Neural cell (in vitro differentiated cells): ENCODE measurements at regions not wholly inside any gene's neighbourhood (a gene's known extent, or its start where the extent isn't known, plus 50 kb on each side); places are given as distances from the start of the nearest gene placed in this dataset.

Experiments
- H2AFZ ChIP-seq: fragments of 200-600, 300-800 bp; sonication (generic), shearing (Covaris generic); 2 replicates; pipeline ENCODE4 v1.6.0; 2014; ENCODE audit warnings: low read depth, mild to moderate bottlenecking, antibody characterized with exemption, low read length, moderate library complexity
- H3F3A ChIP-seq: fragments of 200-600 bp; shearing (Covaris generic); 2 replicates; pipeline ENCODE4 v1.6.1; 2016; ENCODE audit warnings: mild to moderate bottlenecking, moderate library complexity, mixed read lengths, antibody characterized with exemption, low read length; ENCODE audit not compliant: insufficient read depth, poor library complexity, severe bottlenecking
- H3K27ac ChIP-seq: fragments of 200-600, 300-800 bp; sonication (generic), shearing (Covaris generic); 2 replicates; pipeline ENCODE4 v1.5.1; 2014; ENCODE audit warnings: mild to moderate bottlenecking, low read length, moderate library complexity
- H3K27me3 ChIP-seq: fragments of 300-800, 200-600 bp; sonication (generic), shearing (Covaris generic); 2 replicates; pipeline ENCODE4 v1.6.0; 2014; ENCODE audit warnings: mild to moderate bottlenecking, low read depth, low read length, moderate library complexity; ENCODE audit not compliant: insufficient read depth
- H3K36me3 ChIP-seq: fragments of 300-800, 200-600 bp; sonication (generic), shearing (Covaris generic); 2 replicates; pipeline ENCODE4 v1.5.1; 2014; ENCODE audit warnings: mild to moderate bottlenecking, antibody characterized with exemption, low read length, moderate library complexity; ENCODE audit not compliant: insufficient read depth
- H3K4me2 ChIP-seq: fragments of 300-800, 200-600 bp; sonication (generic), shearing (Covaris generic); 2 replicates; pipeline ENCODE4 v1.6.0; 2014; ENCODE audit warnings: mild to moderate bottlenecking, low read length
- H3K4me3 ChIP-seq: fragments of 300-800, 200-600 bp; sonication (generic), shearing (Covaris generic); 2 replicates; pipeline ENCODE4 v1.5.1; 2014; ENCODE audit warnings: mild to moderate bottlenecking, low read length, moderate library complexity
- H3K79me2 ChIP-seq: fragments of 200-600 bp; shearing (Covaris generic); replicated peaks from 2 replicates; pipeline ENCODE4 v1.6.0; 2014; ENCODE audit warnings: mild to moderate bottlenecking, low read length, moderate library complexity; ENCODE audit not compliant: insufficient read depth
- H3K9ac ChIP-seq: fragments of 300-800, 200-600 bp; sonication (generic), shearing (Covaris generic); 2 replicates; pipeline ENCODE4 v1.6.1; 2016; ENCODE audit warnings: mild to moderate bottlenecking, low read length, mixed read lengths
- H3K9me2 ChIP-seq: fragments of 200-600 bp; shearing (Covaris generic); 2 replicates; pipeline ENCODE4 v1.6.1; 2016; ENCODE audit warnings: mild to moderate bottlenecking, low read length, mixed read lengths; ENCODE audit not compliant: insufficient read depth
- H3K9me3 ChIP-seq: fragments of 200-600, 300-800 bp; sonication (generic), shearing (Covaris generic); 2 replicates; pipeline ENCODE4 v1.6.1; 2016; ENCODE audit warnings: mild to moderate bottlenecking, mixed run types, low read length, moderate library complexity, mixed read lengths
- H4K20me1 ChIP-seq: fragments of 200-600 bp; shearing (Covaris generic); 2 replicates; pipeline ENCODE4 v1.6.1; 2016; ENCODE audit warnings: mild to moderate bottlenecking, mixed run types; ENCODE audit not compliant: insufficient read depth
- EP300 ChIP-seq: fragments of 450-650 bp; conservative IDR thresholded peaks from 2 replicates; pipeline ENCODE4 v1.6.1; 2014; ENCODE audit warnings: antibody characterized with exemption, mild to moderate bottlenecking, moderate library complexity; ENCODE audit not compliant: poor library complexity, severe bottlenecking
- EZH2 ChIP-seq: fragments of 200-600, 300-800 bp; shearing (Covaris generic), sonication (generic); IDR thresholded peaks from 2 replicates; pipeline ENCODE4 v1.6.1; 2014; ENCODE audit warnings: antibody characterized with exemption, low read length, borderline replicate concordance, mild to moderate bottlenecking; ENCODE audit not compliant: insufficient read depth, poor library complexity, severe bottlenecking
- MXI1 ChIP-seq: fragments of 450-650 bp; conservative IDR thresholded peaks from 2 replicates; pipeline ENCODE4 v1.6.1; 2014; ENCODE audit warnings: antibody characterized with exemption, mild to moderate bottlenecking; ENCODE audit not compliant: poor library complexity, severe bottlenecking
- POLR2AphosphoS5 ChIP-seq: IDR thresholded peaks from 2 replicates; pipeline ENCODE4 v1.6.1; 2012
- RAD21 ChIP-seq: fragments of 450-650 bp; conservative IDR thresholded peaks from 2 replicates; pipeline ENCODE4 v1.6.1; 2014; ENCODE audit warnings: antibody characterized with exemption, mild to moderate bottlenecking, moderate library complexity
- REST ChIP-seq: IDR thresholded peaks from 2 replicates; pipeline ENCODE4 v1.6.1; 2012; ENCODE audit warnings: borderline replicate concordance
- SMC3 ChIP-seq: fragments of 450-650 bp; conservative IDR thresholded peaks from 2 replicates; pipeline ENCODE4 v1.6.1; 2014; ENCODE audit warnings: antibody characterized with exemption, mild to moderate bottlenecking, moderate library complexity; ENCODE audit not compliant: poor library complexity
- TAF1 ChIP-seq: IDR thresholded peaks from 2 replicates; pipeline ENCODE4 v1.6.1; 2012; ENCODE audit warnings: low read depth
- TF ChIP-seq, protein P1 (sequence below): fragments of 450-650 bp; IDR thresholded peaks from 2 replicates; pipeline ENCODE4 v1.5.1; 2014; ENCODE audit warnings: antibody characterized with exemption, mild to moderate bottlenecking, moderate library complexity; ENCODE audit not compliant: poor library complexity, severe bottlenecking

DNA sequence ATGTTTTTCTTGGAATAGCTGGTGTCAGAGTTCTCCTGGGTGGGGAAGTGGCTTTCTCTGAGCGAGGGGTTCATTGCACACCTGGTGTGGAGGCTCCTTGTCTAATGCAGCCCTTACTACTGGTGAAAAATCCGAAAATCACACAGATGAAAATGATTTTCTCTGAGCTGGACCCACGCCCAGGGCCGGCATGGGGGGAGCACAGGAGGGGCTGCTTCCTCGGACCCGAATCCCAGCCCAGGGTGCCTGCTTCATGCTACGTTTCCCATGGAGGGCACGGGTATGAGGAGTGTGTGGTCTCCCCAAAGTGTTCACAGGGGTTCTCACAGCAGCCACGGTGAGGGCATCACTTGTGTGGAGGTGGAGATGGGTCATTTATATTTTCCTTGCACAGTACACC is 288.0 kb upstream of the HDAC4 start:
- no peaks in the 10 kb centered on the region for H3K27me3 ChIP-seq
- no peaks in the 10 kb centered on the region for H3F3A ChIP-seq
- H4K20me1 ChIP-seq, result no peaks in the 10 kb centered on the region
- no peak for TF ChIP-seq TAF1
- TF ChIP-seq, protein P1, sequence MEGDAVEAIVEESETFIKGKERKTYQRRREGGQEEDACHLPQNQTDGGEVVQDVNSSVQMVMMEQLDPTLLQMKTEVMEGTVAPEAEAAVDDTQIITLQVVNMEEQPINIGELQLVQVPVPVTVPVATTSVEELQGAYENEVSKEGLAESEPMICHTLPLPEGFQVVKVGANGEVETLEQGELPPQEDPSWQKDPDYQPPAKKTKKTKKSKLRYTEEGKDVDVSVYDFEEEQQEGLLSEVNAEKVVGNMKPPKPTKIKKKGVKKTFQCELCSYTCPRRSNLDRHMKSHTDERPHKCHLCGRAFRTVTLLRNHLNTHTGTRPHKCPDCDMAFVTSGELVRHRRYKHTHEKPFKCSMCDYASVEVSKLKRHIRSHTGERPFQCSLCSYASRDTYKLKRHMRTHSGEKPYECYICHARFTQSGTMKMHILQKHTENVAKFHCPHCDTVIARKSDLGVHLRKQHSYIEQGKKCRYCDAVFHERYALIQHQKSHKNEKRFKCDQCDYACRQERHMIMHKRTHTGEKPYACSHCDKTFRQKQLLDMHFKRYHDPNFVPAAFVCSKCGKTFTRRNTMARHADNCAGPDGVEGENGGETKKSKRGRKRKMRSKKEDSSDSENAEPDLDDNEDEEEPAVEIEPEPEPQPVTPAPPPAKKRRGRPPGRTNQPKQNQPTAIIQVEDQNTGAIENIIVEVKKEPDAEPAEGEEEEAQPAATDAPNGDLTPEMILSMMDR, result no peak
- no peak for TF ChIP-seq EP300
- no peak for TF ChIP-seq MXI1
- no peak for TF ChIP-seq POLR2AphosphoS5
- TF ChIP-seq REST, result no peak
- TF ChIP-seq RAD21, result no peak
- TF ChIP-seq EZH2, result no peak
- TF ChIP-seq SMC3, result no peak
- no peak overlapping the region for H3K27ac ChIP-seq
- no peak overlapping the region for H3K4me2 ChIP-seq
- no peaks in the 10 kb centered on the region for H3K79me2 ChIP-seq
- no peak overlapping the region for H2AFZ ChIP-seq
- no peak overlapping the region for H3K9ac ChIP-seq
- H3K9me2 ChIP-seq, result no peaks in the 10 kb centered on the region
- H3K4me3 ChIP-seq, result no peak overlapping the region
- no peaks in the 10 kb centered on the region for H3K36me3 ChIP-seq
- no peaks in the 10 kb centered on the region for H3K9me3 ChIP-seq

DNA sequence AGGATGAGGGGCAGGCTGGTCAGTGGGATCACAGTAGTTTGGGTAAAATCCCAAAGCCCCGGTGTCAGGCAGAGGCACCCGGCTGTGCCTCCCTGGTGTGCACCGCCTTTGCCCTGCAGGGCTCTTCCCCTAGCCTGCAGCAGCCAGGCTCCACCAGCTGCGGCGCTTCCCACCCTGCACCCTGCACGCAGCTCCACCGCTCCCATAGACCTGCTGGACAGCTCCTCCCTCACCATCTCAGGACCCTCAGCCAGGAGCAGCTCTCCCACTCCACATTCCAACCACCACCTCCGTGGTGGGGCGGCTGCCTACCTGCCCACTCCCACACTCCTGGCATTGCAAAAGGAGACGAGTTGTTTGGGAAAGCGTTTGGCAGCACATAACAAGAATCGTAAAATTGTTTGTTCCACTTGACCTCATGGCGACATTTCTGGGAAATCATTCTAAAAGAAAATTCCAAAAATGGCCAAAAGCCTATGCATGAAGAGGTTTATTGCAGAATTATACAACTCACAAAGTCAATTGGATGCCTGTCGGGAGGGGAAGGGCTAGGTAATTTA is 287.4 kb upstream of the HDAC4 start:
- Histone ChIP-seq H3K27ac (no peak overlapping the region), H3K4me3 (no peak overlapping the region), H3F3A (no peaks in the 10 kb centered on the region), H3K9ac (no peak overlapping the region), H3K27me3 (no peaks in the 10 kb centered on the region), H3K36me3 (no peaks in the 10 kb centered on the region), H3K79me2 (no peaks in the 10 kb centered on the region), H3K9me2 (no peaks in the 10 kb centered on the region), H2AFZ (no peak overlapping the region), H4K20me1 (no peaks in the 10 kb centered on the region), H3K9me3 (no peaks in the 10 kb centered on the region), H3K4me2 (no peak overlapping the region)
- TF ChIP-seq RAD21 (no peak), SMC3 (no peak), EZH2 (no peak), POLR2AphosphoS5 (no peak)
